Liver (tissue), 8 donors: ENCODE measurements at regions not wholly inside any gene's neighbourhood (a gene's known extent, or its start where the extent isn't known, plus 50 kb on each side); places are given as distances from the start of the nearest gene placed in this dataset.

Experiments
- DNase-seq: peaks from one replicate; pipeline ENCODE4 v3.0.0-alpha.2; 2017; ENCODE audit warnings: low spot score
- H3K27ac ChIP-seq, 2 donors: one replicate each; pipeline ENCODE4 v1.7.0; 2013; ENCODE audit warnings: inconsistent platforms in 2 of 2, low read length in 2 of 2, control low read depth in 1 of 2, low read depth in 1 of 2, mild to moderate bottlenecking in 1 of 2
- H3K27me3 ChIP-seq, 4 donors: one replicate each; pipeline versions ENCODE4 v1.6.1 to v1.7.0; 2013; ENCODE audit warnings: low read length in 3 of 4, inconsistent platforms in 1 of 4, mild to moderate bottlenecking in 1 of 4, moderate library complexity in 1 of 4; ENCODE audit not compliant: control insufficient read depth in 4 of 4, insufficient read depth in 4 of 4
- H3K36me3 ChIP-seq, 4 donors: one replicate each; pipeline versions ENCODE4 v1.6.1 to v1.7.0; 2013; ENCODE audit warnings: low read length in 3 of 4, mild to moderate bottlenecking in 3 of 4, low read depth in 1 of 4, moderate library complexity in 1 of 4; ENCODE audit not compliant: control insufficient read depth in 4 of 4, insufficient read depth in 3 of 4
- H3K4me1 ChIP-seq, 4 donors: one replicate each; pipeline versions ENCODE4 v1.6.1 to v1.7.0; 2013; ENCODE audit warnings: low read length in 3 of 4, mild to moderate bottlenecking in 3 of 4, moderate library complexity in 1 of 4; ENCODE audit not compliant: control insufficient read depth in 4 of 4, insufficient read depth in 4 of 4
- H3K4me3 ChIP-seq, 3 donors: one replicate each; pipeline versions ENCODE4 v1.6.1 to v1.7.0; 2013; ENCODE audit warnings: low read length in 3 of 3, control low read depth in 1 of 3, low read depth in 1 of 3, mild to moderate bottlenecking in 1 of 3
- H3K9ac ChIP-seq, 2 donors: one replicate each; pipeline ENCODE4 v1.7.0; 2013; ENCODE audit warnings: low read length in 2 of 2, mild to moderate bottlenecking in 2 of 2, moderate library complexity in 2 of 2, control low read depth in 1 of 2, low read depth in 1 of 2
- H3K9me3 ChIP-seq, 4 donors: one replicate each; pipeline versions ENCODE4 v1.6.1 to v1.7.0; 2013; ENCODE audit warnings: low read length in 3 of 4; ENCODE audit not compliant: control insufficient read depth in 4 of 4
- ATF3 ChIP-seq: IDR thresholded peaks from 2 replicates; pipeline ENCODE4 v1.6.1; 2016; ENCODE audit warnings: antibody characterized with exemption
- CTCF ChIP-seq: fragments of 150-350 bp; IDR thresholded peaks from 2 replicates; pipeline ENCODE4 v1.5.1; 2017; ENCODE audit warnings: improper control_type of control experiment, low read depth, low read length; ENCODE audit not compliant: missing input control
- EGR1 ChIP-seq, 2 donors: IDR thresholded peaks; 2 replicates each; pipeline ENCODE4 v1.6.1; 2016 to 2018; ENCODE audit warnings: antibody characterized with exemption in 2 of 2, low read depth in 2 of 2
- FOXA1 ChIP-seq: IDR thresholded peaks from 2 replicates; pipeline ENCODE4 v1.6.1; 2016; ENCODE audit warnings: antibody characterized with exemption
- FOXA2 ChIP-seq: IDR thresholded peaks from 2 replicates; pipeline ENCODE4 v1.6.1; 2016; ENCODE audit warnings: antibody characterized with exemption
- GABPA ChIP-seq, 2 donors: IDR thresholded peaks in 1 of 2; conservative IDR thresholded peaks in 1 of 2; 2 replicates each; pipeline ENCODE4 v1.6.1; 2016; ENCODE audit warnings: antibody characterized with exemption in 2 of 2, mild to moderate bottlenecking in 1 of 2, moderate library complexity in 1 of 2
- HNF4A ChIP-seq, 2 donors: conservative IDR thresholded peaks; 2 replicates each; pipeline ENCODE4 v1.6.1; 2016; ENCODE audit warnings: antibody characterized with exemption in 2 of 2, mild to moderate bottlenecking in 2 of 2
- HNF4G ChIP-seq: IDR thresholded peaks from 2 replicates; pipeline ENCODE4 v1.6.1; 2016; ENCODE audit warnings: antibody characterized with exemption
- JUND ChIP-seq, 2 donors: IDR thresholded peaks; 2 replicates each; pipeline ENCODE4 v1.6.1; 2016; ENCODE audit warnings: antibody characterized with exemption in 2 of 2
- MAX ChIP-seq: IDR thresholded peaks from 2 replicates; pipeline ENCODE4 v1.6.1; 2016; ENCODE audit warnings: antibody characterized with exemption
- NR2F2 ChIP-seq: IDR thresholded peaks from 2 replicates; pipeline ENCODE4 v1.6.1; 2016; ENCODE audit warnings: antibody characterized with exemption
- RAD21 ChIP-seq, 2 donors: IDR thresholded peaks; 2 replicates each; pipeline ENCODE4 v1.6.1; 2016; ENCODE audit warnings: antibody characterized with exemption in 2 of 2, mild to moderate bottlenecking in 2 of 2
- REST ChIP-seq: IDR thresholded peaks from 2 replicates; pipeline ENCODE4 v1.6.1; 2016; ENCODE audit warnings: antibody characterized with exemption, mild to moderate bottlenecking
- RXRA ChIP-seq, 2 donors: IDR thresholded peaks; 2 replicates each; pipeline ENCODE4 v1.6.1; 2017 to 2018; ENCODE audit warnings: antibody characterized with exemption in 2 of 2, mild to moderate bottlenecking in 1 of 2
- SP1 ChIP-seq: IDR thresholded peaks from 2 replicates; pipeline ENCODE4 v1.6.1; 2018; ENCODE audit warnings: antibody characterized with exemption, mild to moderate bottlenecking
- TAF1 ChIP-seq: conservative IDR thresholded peaks from 2 replicates; pipeline ENCODE4 v1.6.1; 2016; ENCODE audit warnings: antibody characterized with exemption, mild to moderate bottlenecking
- YY1 ChIP-seq: IDR thresholded peaks from 2 replicates; pipeline ENCODE4 v1.6.1; 2016; ENCODE audit warnings: antibody characterized with exemption, mild to moderate bottlenecking
- ZBTB33 ChIP-seq: IDR thresholded peaks from 2 replicates; pipeline ENCODE4 v1.6.1; 2016; ENCODE audit warnings: antibody characterized with exemption
- WGBS: extraction: QIAGEN DNeasy Blood & Tissue Kit; methylation state at CpG from one replicate; pipeline ENCODE4 v1.1.7; 2013; 5-methylcytosine and 5-hydroxymethylcytosine counted together
- donor health status: healthy.
- donor health status: healthy.
- donor health status: healthy.
- donor health status: healthy.
- donor health status: healthy.

- TF ChIP-seq HNF4G (no peak), RXRA (IDR thresholded peaks at IDR 0.05) (no peak), FOXA2 (no peak), REST (no peak), EGR1 (IDR thresholded peaks at IDR 0.05; ENCODE audit: low read depth in 2 of 2) (no peak), SP1 (no peak), ZBTB33 (no peak), NR2F2 (no peak), GABPA (IDR thresholded peaks at IDR 0.05 in 1 of 2, conservative IDR thresholded peaks at IDR 0.05 in 1 of 2) (no peak)
Measured at GRCh38 chr3:81841540-81841939, 80.1 kb upstream of the GBE1 start.

GRCh38 chr3:81839504-81840094 is 78.2 kb upstream of the GBE1 start:
- TF ChIP-seq NR2F2 (no peak), HNF4G (no peak), FOXA2 (no peak), RAD21 (IDR thresholded peaks at IDR 0.05) (no peak), REST (no peak), CTCF (no peak), MAX (no peak), SP1 (no peak), ATF3 (no peak), ZBTB33 (no peak), YY1 (no peak), JUND (IDR thresholded peaks at IDR 0.05) (no peak), GABPA (IDR thresholded peaks at IDR 0.05 in 1 of 2, conservative IDR thresholded peaks at IDR 0.05 in 1 of 2) (no peak), TAF1 (no peak), EGR1 (IDR thresholded peaks at IDR 0.05; ENCODE audit: low read depth in 2 of 2) (no peak), RXRA (IDR thresholded peaks at IDR 0.05) (no peak), FOXA1 (no peak), HNF4A (conservative IDR thresholded peaks at IDR 0.05) (no peak)
- Histone ChIP-seq H3K4me3 (no peak overlapping the region), H3K4me1 (no peaks in the 10 kb centered on the region), H3K9ac (no peak overlapping the region), H3K27me3 (no peaks in the 10 kb centered on the region), H3K9me3 (no peaks in the 10 kb centered on the region), H3K27ac (no peak overlapping the region), H3K36me3 (no peaks in the 10 kb centered on the region)
- 83% methylated on average over 4 of the region's 4 CpGs for WGBS
- no peak for DNase-seq

More at GRCh38 chr3:81841540-81841939, 80.1 kb upstream of the GBE1 start:
- Histone ChIP-seq H3K9ac (no peak overlapping the region), H3K4me1 (no peaks in the 10 kb centered on the region), H3K27me3 (no peaks in the 10 kb centered on the region), H3K27ac (no peak overlapping the region), H3K4me3 (no peak overlapping the region), H3K36me3 (no peaks in the 10 kb centered on the region), H3K9me3 (no peaks in the 10 kb centered on the region)
- WGBS, result 68% methylated on average over 2 of the region's 2 CpGs
- no peak for DNase-seq
